HG02610 (cell line): ENCODE measurements at regions not wholly inside any gene's neighbourhood (a gene's known extent, or its start where the extent isn't known, plus 50 kb on each side); places are given as distances from the start of the nearest gene placed in this dataset.
"Not testable (repeated sequence)": the region's sequence is repeated elsewhere in the genome, so short reads cannot be mapped to it uniquely, and the experiment has no call there.

Experiments
- ATAC-seq: cut with Tn5 transposase; IDR thresholded peaks from one replicate; pipeline ENCODE4 v1.9.1; 2021; ENCODE audit warnings: mild to moderate bottlenecking, moderate library complexity; ENCODE audit not compliant: unreplicated experiment

GRCh38 chr7:34207810-34208209 is 302.5 kb downstream of the BMPER start:
- ATAC-seq = no peak

- no peak for ATAC-seq
Observed at GRCh38 chr7:34208878-34209621, 303.7 kb downstream of the BMPER start.

- ATAC-seq = no peak
Observed at GRCh38 chr7:34211018-34211417, 305.7 kb downstream of the BMPER start.

- ATAC-seq = no peak
Observed at GRCh38 chr7:34217972-34218371, 312.6 kb downstream of the BMPER start.

- no peak for ATAC-seq
Observed at GRCh38 chr7:34219153-34219718, 313.9 kb downstream of the BMPER start.

GRCh38 chr7:34220506-34221185 is 315.3 kb downstream of the BMPER start:
- ATAC-seq = no peak

- no peak for ATAC-seq
Observed at GRCh38 chr7:34222316-34222715, 317.0 kb downstream of the BMPER start.

- ATAC-seq = no peak
Observed at GRCh38 chr7:34222722-34223121, 317.4 kb downstream of the BMPER start.

- ATAC-seq = no peak
Observed at GRCh38 chr7:34224281-34224680, 318.9 kb downstream of the BMPER start.

- no peak for ATAC-seq
Observed at GRCh38 chr7:34225193-34225592, 319.9 kb downstream of the BMPER start.

GRCh38 chr7:34227525-34227924 is 322.2 kb downstream of the BMPER start:
- ATAC-seq = no peak

- ATAC-seq = not testable (repeated sequence)
Observed at GRCh38 chr7:34235101-34235500, 329.8 kb downstream of the BMPER start.

GRCh38 chr7:34236057-34236456 is 330.7 kb downstream of the BMPER start:
- ATAC-seq = no peak

GRCh38 chr7:34236839-34237492 is 331.6 kb downstream of the BMPER start:
- no peak for ATAC-seq

GRCh38 chr7:34237493-34237849 is 332.1 kb downstream of the BMPER start:
- no peak for ATAC-seq

GRCh38 chr7:34240417-34240816 is 335.1 kb downstream of the BMPER start:
- ATAC-seq = no peak

- no peak for ATAC-seq
Observed at GRCh38 chr7:34242391-34242790, 337.1 kb downstream of the BMPER start.

GRCh38 chr7:34245246-34245645 is 339.9 kb downstream of the BMPER start:
- no peak for ATAC-seq

- no peak for ATAC-seq
Observed at GRCh38 chr7:34247468-34247867, 342.1 kb downstream of the BMPER start.

GRCh38 chr7:34249192-34249591 is 343.9 kb downstream of the BMPER start:
- no peak for ATAC-seq

GRCh38 chr7:34260279-34260678 is 354.9 kb downstream of the BMPER start:
- no peak for ATAC-seq

- no peak for ATAC-seq
Observed at GRCh38 chr7:34263168-34263567, 357.8 kb downstream of the BMPER start.
